HEK293T (cell line): ENCODE measurements at regions not wholly inside any gene's neighbourhood (a gene's known extent, or its start where the extent isn't known, plus 50 kb on each side); places are given as distances from the start of the nearest gene placed in this dataset.

ENCODE experiments used
- CTCF ChIA-PET: fragments of 350-600 bp; formaldehyde crosslinking; extraction: SDS; loops from one replicate; lab custom pipeline; 2021; ENCODE audit warnings: antibody characterized with exemption, inconsistent platforms; lab: Yijun Ruan, JAX
- POLR2A ChIA-PET: fragments of 350-600 bp; formaldehyde crosslinking; extraction: SDS; loops from one replicate; lab custom pipeline; 2020; ENCODE audit warnings: antibody characterized with exemption, inconsistent platforms; lab: Yijun Ruan, JAX
- DNase-seq: peaks from one replicate; pipeline ENCODE4 v3.0.0; 2012; ENCODE audit warnings: mixed read lengths; ENCODE audit errors: extremely low spot score
- ARNT ChIP-seq: fragments of 450-650 bp; IDR thresholded peaks from 2 replicates; pipeline ENCODE4 v1.6.1; 2017; ENCODE audit warnings: mild to moderate bottlenecking
- BHLHE40 ChIP-seq: fragments of 450-650 bp; IDR thresholded peaks from 2 replicates; pipeline ENCODE4 v1.6.1; 2016; ENCODE audit warnings: mild to moderate bottlenecking, moderate library complexity, borderline replicate concordance
- CTBP1 ChIP-seq: fragments of 450-650 bp; IDR thresholded peaks from 2 replicates; pipeline ENCODE4 v1.6.1; 2016; ENCODE audit warnings: borderline replicate concordance
- ELF4 ChIP-seq: fragments of 450-650 bp; IDR thresholded peaks from 2 replicates; pipeline ENCODE4 v1.6.1; 2017; ENCODE audit warnings: antibody characterized with exemption
- FOXA1 ChIP-seq: fragments of 450-650 bp; IDR thresholded peaks from 2 replicates; pipeline ENCODE4 v1.6.1; 2016; ENCODE audit warnings: mild to moderate bottlenecking
- FOXK2 ChIP-seq: fragments of 450-650 bp; IDR thresholded peaks from 2 replicates; pipeline ENCODE4 v1.6.1; 2016; ENCODE audit warnings: mild to moderate bottlenecking
- FOXM1 ChIP-seq: fragments of 450-650 bp; IDR thresholded peaks from 2 replicates; pipeline ENCODE4 v1.6.1; 2017; ENCODE audit warnings: mild to moderate bottlenecking, borderline replicate concordance
- HDGF ChIP-seq: fragments of 450-650 bp; IDR thresholded peaks from 2 replicates; pipeline ENCODE4 v1.6.1; 2017; ENCODE audit warnings: antibody characterized with exemption, borderline replicate concordance
- L3MBTL2 ChIP-seq: fragments of 450-650 bp; conservative IDR thresholded peaks from 2 replicates; pipeline ENCODE4 v1.6.1; 2016; ENCODE audit warnings: mild to moderate bottlenecking
- LEF1 ChIP-seq: fragments of 450-650 bp; IDR thresholded peaks from 2 replicates; pipeline ENCODE4 v1.6.1; 2017; ENCODE audit warnings: mild to moderate bottlenecking, borderline replicate concordance
- NFRKB ChIP-seq: fragments of 450-650 bp; IDR thresholded peaks from 2 replicates; pipeline ENCODE4 v1.6.1; 2016; ENCODE audit warnings: mild to moderate bottlenecking, moderate library complexity
- PKNOX1 ChIP-seq: fragments of 450-650 bp; IDR thresholded peaks from 2 replicates; pipeline ENCODE4 v1.6.1; 2016
- SP1 ChIP-seq: fragments of 450-650 bp; IDR thresholded peaks from 2 replicates; pipeline ENCODE4 v1.6.1; 2017
- SUZ12 ChIP-seq: fragments of 450-650 bp; IDR thresholded peaks from 2 replicates; pipeline ENCODE4 v1.6.1; 2016; ENCODE audit warnings: mild to moderate bottlenecking
- TARDBP ChIP-seq: fragments of 450-650 bp; IDR thresholded peaks from 2 replicates; pipeline ENCODE4 v1.6.1; 2016
- ZNF384 ChIP-seq: fragments of 450-650 bp; IDR thresholded peaks from 2 replicates; pipeline ENCODE4 v1.6.1; 2016

GRCh38 chrX:17993062-17993461, 132.0 kb upstream of the RAI2 start:
- no peak for DNase-seq
- POLR2A ChIA-PET: no interaction called here
- TF ChIP-seq PKNOX1 (no peak), ELF4 (no peak), BHLHE40 (no peak), HDGF (no peak), TARDBP (no peak), ZNF384 (no peak), ARNT (no peak), L3MBTL2 (no peak), SUZ12 (no peak), FOXA1 (no peak), LEF1 (no peak), SP1 (no peak)
- CTCF ChIA-PET: no interaction called here

GRCh38 chrX:17990532-17990931, 129.4 kb upstream of the RAI2 start:
- no peak for DNase-seq
- POLR2A ChIA-PET: no interaction called here
- CTCF ChIA-PET: no interaction called here
- TF ChIP-seq ELF4: no peak
- no peak for TF ChIP-seq ARNT
- TF ChIP-seq SUZ12: no peak
- no peak for TF ChIP-seq ZNF384
- TF ChIP-seq FOXM1: no peak
- no peak for TF ChIP-seq TARDBP
- TF ChIP-seq NFRKB: no peak
- no peak for TF ChIP-seq HDGF
- TF ChIP-seq FOXK2: no peak
- TF ChIP-seq LEF1: no peak
- TF ChIP-seq L3MBTL2: no peak
- TF ChIP-seq BHLHE40: no peak
- no peak for TF ChIP-seq PKNOX1
- no peak for TF ChIP-seq FOXA1
- TF ChIP-seq CTBP1: no peak

GRCh38 chrX:17987783-17988182, 126.7 kb upstream of the RAI2 start:
- ChIA-PET CTCF (no interaction called here), POLR2A (no interaction called here)
- no peak for TF ChIP-seq ELF4
- no peak for TF ChIP-seq LEF1
- TF ChIP-seq FOXM1: no peak
- TF ChIP-seq BHLHE40: no peak
- TF ChIP-seq FOXK2: no peak
- TF ChIP-seq SUZ12: no peak
- no peak for TF ChIP-seq CTBP1
- no peak for DNase-seq

GRCh38 chrX:17986977-17987376, 125.9 kb upstream of the RAI2 start:
- POLR2A ChIA-PET: no interaction called here
- CTCF ChIA-PET: no interaction called here
- no peak for TF ChIP-seq ARNT
- TF ChIP-seq FOXA1: no peak
- no peak for TF ChIP-seq SP1
- no peak for TF ChIP-seq NFRKB
- no peak for TF ChIP-seq BHLHE40
- no peak for TF ChIP-seq ELF4
- no peak for TF ChIP-seq SUZ12
- TF ChIP-seq ZNF384: no peak
- TF ChIP-seq L3MBTL2: no peak
- no peak for TF ChIP-seq FOXK2
- TF ChIP-seq FOXM1: no peak
- no peak for TF ChIP-seq LEF1
- no peak for TF ChIP-seq CTBP1
- TF ChIP-seq TARDBP: no peak
- TF ChIP-seq HDGF: no peak
- no peak for TF ChIP-seq PKNOX1
- no peak for DNase-seq

GRCh38 chrX:17986440-17986839, 125.3 kb upstream of the RAI2 start:
- POLR2A ChIA-PET: no interaction called here

More at GRCh38 chrX:17986440-17986839, 125.3 kb upstream of the RAI2 start:
- TF ChIP-seq BHLHE40 (no peak), ELF4 (no peak), PKNOX1 (no peak), ZNF384 (no peak), SP1 (no peak), CTBP1 (no peak), FOXA1 (no peak), FOXK2 (no peak), FOXM1 (no peak), L3MBTL2 (no peak), ARNT (no peak), HDGF (no peak), LEF1 (no peak)
- CTCF ChIA-PET: no interaction called here
- no peak for DNase-seq
